LHCN-M2 (cell line): ENCODE measurements at regions not wholly inside any gene's neighbourhood (a gene's known extent, or its start where the extent isn't known, plus 50 kb on each side); places are given as distances from the start of the nearest gene placed in this dataset.

Source experiments
- DNase-seq: peaks from one replicate; pipeline ENCODE4 v3.0.0-alpha.2; 2012; ENCODE audit warnings: low read depth

DNA sequence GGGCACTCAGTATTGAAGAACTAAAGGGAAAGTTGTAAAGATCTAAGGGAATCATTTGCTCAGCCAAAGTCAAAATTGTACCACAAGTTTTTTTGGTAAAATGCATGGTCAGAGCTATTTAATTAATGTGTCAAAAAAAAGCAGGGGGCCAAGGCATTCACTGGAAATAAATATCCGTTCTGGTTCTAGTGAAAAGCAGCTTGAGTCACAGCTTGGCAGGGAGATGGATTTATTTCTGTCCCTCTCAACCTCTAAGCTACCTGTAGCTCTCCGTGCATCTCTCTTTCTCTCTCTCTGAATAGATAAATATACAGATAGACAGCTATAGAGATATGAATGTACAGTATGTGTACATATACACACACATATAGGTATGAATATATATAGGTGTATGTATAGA lies 554.4 kb upstream of the TMEM132C start:
- DNase-seq: no peak

DNA sequence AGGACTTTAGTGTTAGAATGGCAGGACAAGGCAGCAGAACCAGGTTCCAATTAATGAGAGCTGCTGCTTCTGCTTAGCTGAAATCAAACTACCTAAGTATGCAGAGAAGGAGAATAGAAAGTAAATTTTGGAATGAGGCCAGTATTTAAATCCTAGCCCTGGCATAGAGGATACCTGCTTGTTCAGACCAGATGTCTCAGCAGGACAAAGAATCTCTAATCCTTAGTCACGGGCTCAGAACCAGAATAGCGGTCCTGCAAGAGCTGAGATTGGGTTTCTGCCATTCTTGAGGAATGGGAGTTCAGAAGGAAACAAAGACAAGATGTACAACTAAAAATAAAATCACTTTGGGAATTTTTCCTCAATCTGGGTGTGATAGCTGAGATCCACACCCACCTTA lies 550.8 kb upstream of the TMEM132C start:
- no peak for DNase-seq

DNA sequence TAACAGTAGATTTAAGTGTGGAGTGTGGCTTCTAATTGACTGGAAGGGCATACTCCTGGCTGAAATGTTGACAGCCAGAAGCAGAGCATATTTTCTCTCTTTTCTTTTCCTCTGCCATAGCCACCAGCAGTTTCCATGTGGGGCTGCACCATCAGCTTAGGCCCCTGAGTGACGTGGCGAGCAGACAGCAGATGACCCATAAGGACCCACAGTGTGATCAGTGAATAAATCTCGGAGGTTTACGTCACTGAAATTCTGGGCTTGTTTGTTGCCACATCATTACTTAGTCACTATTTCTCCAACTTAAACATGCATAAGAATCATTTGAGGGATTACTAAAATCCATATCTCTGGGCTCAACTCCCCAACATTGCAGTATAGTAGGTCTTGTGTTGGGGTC lies 549.7 kb upstream of the TMEM132C start:
- DNase-seq: no peak

DNA sequence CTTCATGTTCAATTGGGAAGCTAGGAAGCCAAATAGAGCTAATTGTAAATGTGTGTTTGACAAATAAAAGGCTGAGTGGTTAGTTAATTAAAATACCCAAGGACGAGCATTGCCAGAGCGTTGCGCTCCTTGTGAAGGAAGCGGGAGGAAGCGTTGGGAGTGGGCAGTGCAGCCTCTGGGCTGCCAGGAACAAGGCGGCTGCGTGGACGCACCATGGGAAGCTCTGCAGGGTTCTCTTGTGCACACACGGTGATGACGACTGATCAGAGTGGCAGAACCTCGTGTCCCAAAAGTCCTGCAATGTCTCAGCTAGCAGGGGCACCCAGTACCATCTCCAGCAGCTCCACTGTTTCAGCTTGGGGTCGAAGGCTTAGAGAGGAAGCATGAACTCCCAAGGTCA lies 546.6 kb upstream of the TMEM132C start:
- no peak for DNase-seq

DNA sequence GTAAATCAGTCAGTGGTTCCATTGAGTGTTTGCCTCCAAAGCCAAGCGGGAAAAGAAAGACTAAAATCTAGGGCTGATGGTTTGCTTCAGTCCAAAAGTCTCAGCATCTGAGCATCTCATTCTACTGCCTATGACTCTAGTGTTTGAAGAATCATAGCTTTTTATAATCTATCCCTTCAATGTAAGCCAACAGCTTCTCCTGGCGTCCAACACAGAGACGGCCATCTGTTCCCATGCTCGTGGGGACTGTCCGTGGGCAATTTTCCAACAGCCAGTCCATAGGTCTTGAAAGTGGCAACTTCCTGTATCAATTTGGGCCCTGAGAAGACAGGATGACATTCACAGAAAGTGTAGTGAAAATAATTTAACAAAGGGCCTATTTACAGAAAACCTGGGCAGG lies 544.4 kb upstream of the TMEM132C start:
- DNase-seq: no peak

DNA sequence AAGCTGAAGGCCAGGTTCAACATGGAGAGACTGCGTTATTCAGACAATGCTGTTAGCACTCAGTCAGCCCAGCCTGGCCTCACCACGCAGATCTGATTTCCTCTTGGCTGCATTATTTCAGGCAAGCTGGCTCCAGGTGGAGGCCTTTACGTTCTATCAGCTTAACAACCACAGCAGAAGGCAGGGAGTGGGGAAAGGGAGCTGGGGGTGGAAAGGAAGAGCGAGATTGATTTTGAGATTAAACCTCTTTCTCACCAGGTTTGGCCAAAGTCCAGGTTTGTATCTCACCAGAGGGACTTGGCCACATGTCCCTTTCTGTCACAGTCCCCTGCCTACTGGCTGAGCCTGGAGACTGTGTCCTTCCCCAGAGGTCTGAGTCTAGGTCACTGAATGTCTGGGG lies 543.7 kb upstream of the TMEM132C start:
- no peak for DNase-seq

DNA sequence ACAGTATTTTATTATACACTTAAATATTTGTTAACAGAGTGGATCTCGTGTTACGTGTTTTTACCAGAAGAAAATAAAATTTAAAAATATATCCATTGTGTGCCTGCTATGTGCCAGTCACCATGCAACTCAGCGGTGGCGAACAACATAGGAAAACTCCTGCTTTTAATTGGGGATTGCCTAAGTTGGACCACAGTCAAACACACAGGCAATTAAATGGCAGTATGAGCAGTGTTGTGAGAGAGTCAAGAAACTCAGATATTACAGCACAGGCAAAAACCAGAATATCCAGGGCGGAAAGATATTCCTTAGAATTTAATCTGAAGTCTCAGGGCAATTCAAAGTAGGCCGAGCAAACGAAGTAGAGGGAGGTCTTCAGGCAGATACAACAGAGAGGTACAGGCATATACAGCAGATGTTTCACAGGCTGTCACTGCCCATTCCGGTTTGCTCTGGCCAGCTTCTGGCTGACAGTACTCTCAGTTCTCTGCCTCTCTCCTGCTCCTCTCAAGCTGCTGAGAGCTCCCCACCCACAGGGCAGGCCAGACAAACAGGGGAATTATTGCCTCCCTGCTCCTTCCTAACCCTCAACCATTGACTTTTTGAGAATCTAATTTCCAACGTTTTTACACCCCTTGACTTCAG lies 540.2 kb upstream of the TMEM132C start:
- no peak for DNase-seq

DNA sequence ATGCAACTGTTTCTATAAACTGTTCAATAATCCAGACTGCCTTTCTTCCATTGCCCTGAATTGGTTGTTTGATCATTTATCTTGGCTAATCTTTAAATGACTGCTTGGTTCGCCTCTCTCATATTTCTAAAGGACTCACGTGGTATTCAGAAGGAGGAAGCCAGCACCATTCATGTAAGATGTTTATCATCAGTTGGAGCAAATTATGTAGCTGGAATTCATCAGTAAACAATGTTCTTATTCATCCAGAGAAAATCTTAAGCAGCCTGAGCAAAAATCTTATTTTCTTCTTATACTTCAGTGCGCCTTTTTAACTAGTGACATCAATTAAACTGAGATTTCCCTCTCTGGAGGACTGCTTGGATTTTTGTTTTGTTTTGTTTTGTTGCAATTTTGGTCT lies 538.7 kb upstream of the TMEM132C start:
- no peak for DNase-seq

DNA sequence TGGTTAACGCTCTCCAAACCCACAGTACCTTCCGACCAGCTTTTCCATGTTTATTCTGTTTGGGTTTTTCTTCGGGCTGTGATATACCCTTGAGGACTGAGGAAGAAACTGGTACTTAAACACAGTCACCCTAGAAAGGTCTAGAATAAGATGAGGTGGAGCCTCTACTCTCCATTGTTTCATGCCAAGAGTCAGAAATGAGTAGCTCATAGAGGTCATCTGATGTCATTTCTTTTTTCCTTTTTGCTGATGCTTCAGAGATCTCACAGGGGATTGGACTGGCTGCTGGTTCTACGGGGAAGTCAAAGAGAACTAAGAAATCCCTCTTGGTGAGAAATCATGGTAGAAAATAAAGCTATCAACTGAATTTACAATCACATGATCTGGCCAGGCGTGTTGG lies 538.2 kb upstream of the TMEM132C start:
- DNase-seq: no peak

DNA sequence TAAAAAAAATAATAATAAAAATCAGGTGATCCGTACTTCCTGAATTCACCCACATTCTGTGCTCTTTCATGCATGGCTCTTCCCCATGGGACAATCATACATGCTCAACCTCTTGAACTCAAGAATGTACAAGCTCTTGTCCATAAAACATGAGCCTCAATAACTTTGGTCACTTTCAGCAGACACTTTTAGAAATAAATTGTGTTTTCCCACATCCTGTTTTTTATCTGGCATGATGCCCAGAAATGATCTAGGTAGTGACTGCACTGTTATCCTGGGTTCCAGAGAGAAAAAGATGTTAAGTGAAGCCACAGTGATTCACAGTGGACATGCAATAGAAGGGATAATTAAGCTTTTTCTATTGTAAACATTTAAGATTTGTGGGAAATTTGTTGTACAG lies 537.6 kb upstream of the TMEM132C start:
- DNase-seq: peak; percentile 70

DNA sequence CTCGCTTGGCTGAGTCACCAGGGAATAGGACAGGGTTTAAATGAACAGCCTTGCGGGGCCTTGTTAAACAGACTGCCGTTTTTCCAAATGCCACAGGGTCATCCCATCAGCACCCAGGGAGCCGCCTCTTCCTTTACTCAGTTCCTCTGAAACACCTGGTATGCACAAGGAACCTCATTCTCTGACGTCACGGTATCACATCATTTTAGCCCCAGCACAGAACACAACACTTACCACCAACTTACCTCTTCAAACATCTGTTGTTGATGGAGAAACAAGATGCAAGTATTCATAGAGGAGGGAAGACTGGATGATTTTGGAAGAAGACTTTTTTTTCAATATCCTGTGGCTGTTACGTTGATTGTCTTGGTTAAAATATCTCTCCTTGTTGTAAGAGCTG lies 535.3 kb upstream of the TMEM132C start:
- no peak for DNase-seq

DNA sequence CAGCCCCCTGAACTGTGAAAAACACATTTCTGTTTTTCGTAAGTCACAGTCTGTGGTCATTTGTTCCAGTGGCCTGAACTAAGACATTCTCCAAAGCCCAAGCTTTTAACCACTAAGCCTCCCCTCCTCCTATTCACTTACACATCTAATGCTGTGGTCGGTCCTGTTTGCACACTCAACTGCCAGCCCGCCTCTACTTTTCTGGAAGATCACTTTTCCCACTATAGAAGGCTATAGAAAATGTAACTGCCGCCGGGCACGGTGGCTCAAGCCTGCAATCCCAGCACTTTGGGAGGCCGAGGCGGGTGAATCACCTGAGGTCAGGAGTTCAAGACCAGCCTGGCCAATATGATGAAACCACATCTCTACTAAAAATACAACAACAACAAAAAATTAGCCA lies 524.7 kb upstream of the TMEM132C start:
- no peak for DNase-seq

DNA sequence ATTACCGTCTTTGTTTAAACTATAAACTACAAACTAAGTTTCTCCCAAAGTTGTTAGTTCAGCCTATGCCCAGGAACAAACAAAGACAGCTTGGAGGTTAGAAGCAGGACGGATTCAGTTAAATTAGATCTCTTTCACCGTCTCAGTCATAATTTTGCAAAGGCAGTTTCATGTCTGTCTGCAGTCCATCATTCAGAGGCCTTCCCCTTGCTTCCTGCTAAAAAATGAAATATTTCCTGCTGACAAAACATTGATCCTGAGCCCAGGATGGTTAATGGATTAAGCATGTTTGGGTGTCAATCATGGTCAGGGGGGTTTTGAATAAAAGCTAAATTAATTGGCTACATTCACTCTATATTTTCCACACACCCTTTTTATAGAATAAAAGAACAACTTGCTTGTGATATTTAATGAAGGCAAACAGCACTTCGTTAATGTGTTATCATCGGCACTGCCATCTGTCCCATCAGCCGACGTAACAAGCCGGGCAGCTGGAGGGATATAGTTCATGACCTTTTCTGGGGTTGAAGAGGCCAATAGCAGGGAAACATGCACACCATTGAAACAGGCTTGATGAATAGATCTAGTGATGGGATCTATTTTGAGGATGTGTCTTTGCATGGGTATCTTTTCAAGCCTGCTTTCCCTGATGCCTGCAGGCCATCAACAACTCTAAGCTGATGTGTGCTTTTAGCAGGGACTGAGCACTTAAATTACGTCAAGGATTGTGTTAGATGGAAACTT lies 521.3 kb upstream of the TMEM132C start:
- no peak for DNase-seq

DNA sequence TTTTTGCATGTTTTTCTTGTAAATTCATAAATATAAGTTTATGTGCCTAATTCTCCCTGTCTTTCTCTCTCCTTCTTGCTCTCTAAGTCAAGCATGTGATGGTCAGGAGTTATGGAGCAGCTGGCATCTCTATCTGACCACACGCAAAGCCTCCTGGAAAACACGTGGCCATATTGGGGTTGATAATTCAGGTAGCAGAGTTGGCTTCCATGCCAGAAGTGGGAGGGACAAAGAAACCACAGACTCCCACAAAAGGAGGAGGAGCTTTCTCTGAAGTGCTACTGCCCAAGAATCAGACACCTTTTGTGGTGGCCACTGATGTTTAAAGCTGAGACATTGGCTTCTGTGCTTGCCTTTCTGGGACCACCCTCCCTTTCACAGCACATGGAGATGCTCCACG lies 517.6 kb upstream of the TMEM132C start:
- no peak for DNase-seq

DNA sequence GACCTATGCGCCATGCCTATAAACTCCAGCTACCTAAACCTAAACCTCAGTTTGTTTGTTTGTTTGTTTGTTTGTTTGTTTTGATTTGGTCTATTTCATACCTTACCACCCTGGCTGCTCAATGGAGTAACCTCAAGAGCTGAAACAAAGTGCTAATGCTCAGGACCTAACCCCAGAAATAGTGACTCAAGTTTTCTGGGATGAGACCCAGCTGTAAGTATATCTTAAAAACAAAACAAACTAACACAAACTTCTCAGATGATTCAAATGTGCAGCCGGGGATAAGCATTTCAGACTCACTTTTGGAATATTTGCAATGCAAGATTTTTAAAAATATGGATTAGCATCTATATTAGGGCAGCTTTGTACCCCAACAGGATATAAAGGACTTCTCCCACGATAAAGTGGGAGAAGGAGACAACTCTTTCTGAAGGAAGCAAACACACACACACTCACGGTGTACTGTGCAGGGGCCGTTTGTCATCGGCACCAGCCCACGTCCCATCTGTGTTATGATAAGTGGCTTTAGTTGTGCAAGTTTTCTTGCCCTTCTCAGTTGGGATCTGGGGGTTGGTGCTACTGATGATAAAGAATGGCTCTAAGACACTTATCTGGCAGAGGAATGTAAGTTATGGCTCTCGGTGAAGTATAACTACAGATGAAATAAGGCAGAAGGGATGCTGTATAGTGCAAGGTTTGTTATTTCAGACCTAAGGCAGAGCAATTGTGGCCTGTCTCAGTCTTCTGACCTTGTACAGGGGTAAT lies 516.7 kb upstream of the TMEM132C start:
- peak; percentile 14 for DNase-seq

DNA sequence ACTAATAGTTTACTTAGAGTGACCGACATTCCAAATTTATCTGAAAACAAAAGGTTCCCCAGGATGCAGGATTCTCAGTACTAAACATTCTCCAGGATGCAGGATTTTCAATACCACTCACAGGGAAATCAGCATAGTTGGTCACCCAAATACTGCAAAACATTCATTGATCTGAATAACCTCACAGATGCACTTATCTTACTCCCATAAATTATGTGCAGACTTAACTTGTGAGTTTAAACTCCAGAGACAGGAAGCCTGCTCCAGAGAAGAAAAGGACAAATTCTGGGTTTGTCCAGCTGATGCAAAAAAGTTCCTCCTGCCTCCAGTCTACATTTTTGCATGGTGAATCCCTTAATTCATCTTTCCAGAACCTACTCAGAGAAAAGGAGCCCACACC lies 514.2 kb upstream of the TMEM132C start:
- DNase-seq: no peak

DNA sequence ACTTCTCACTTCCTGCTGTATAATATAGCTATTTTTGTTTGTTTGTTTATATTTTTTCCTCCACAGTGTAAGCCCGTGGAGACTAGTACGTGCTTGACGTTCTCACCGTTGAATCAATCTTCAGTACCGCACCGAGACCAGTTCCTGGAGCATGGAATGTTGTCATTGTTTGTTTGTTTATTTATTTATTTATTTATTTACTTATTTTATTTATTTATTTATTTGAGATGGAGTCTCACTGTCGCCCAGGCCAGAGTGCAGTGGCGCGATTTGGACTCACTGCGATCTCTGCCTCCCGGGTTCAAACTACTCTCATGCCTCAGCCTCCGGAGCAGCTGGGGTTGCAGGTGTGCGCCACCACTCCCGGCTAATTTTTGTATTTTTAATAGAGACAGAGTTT lies 506.6 kb upstream of the TMEM132C start:
- no peak for DNase-seq

DNA sequence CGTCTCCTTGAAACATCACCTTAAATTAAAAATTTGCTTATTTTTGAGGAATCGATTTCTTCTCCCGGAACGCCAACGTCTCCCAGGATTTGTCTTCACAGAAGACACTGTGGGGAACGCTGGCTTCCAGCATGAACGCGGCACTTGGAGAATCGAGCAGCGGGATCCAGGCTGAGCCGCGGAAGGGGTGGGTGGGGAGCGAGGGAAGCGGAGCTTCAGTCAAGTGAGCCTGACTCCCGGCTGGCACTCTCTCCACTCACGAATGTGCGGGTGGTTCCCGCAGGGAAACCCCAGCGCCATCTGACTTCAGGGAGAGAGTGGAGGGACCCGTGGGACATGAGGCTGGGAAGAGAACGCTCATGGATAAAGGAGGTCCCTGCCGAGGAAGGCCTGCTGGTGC lies 506.0 kb upstream of the TMEM132C start:
- DNase-seq: no peak

DNA sequence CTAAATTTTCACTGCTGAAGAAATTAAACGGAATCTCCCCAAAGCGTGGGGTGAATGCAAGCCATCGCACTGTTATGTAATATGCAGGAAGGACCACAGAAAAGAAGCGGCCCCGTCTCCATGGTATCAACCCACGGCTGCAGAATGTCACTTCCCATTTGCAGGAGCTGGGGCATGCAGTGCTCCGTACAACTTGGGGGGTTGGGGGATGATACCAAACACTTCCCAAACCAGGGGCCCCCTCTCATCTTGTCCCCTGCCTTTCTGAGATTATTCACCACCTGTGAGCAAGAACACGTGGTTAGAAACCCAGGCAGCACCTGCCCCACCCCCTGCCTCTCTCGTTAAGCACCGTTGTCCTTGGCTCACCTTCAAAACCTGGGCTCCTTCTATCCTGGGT lies 505.1 kb upstream of the TMEM132C start:
- DNase-seq: no peak

DNA sequence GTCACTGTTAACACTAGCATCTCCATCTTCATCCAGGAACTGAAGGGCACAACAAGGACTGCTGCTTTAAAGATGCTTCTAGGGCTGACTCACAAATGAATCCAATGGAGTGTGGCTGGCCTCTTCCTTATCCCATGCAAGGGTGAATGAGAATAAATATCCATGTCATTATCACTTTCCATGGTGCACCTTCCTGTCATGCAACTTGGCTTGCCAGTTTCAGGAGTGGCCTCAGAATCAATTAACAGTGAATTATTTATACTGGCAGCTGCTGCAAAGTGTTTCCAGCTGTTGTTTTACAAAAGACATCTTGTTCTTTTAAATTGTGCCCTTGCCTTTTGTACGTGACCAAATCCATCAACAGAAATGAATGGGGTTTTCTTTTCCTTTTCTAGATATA lies 499.3 kb upstream of the TMEM132C start:
- peak; percentile 76 for DNase-seq

DNA sequence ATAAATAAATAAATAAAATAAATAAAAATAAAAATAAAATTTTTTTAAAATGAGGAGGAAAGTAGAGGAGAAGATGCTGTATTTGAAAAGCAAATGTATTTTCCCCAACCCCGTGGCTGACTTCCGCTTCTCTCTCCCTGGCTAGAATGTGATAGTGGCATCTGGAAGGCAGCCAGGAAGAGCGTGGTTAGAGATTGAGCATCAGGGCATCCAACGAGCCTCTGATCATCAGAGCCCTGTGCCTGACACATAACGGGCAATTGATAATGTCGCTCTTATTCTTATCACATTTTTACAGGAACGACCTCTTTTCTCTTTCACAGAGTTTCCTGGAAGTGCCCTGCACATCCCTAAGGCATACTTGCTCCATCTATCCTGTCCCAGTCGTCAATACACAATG lies 496.9 kb upstream of the TMEM132C start:
- no peak for DNase-seq

DNA sequence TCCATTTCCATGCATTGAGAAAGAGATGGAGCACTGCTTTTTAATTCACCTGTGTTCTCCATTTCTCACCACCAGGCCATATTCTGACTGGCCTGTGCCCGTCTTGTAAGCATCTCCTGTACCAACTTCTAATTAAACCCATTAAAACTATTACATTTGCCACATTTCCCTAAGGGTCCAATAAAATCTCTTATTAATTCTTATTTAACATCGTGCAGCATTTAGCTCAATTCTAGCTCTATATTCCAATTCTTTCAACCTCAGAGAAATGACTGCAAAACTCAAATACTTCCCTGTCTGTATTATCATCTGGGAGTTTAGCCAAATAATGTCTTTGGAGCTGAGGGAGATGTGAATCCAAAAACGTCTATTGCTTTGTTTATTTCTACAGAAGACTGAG lies 495.4 kb upstream of the TMEM132C start:
- DNase-seq: no peak

DNA sequence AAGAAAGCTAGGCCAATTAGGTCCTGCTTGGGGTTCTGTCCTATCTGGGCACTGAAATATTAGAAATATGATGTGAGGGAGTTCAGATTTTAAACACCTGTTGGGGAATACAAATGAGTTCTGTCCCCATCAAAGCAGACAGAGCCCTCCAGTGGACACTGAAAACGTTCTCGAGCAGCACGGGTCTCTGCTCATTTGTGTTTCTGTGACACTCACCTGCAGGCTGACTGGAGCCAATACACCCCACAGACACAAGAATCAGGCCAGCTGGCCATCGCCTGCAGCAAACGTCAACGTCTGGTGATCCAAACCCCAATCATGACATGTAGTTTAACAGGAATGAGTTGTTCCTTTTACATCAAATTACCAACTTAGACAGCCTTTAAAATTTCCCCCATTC lies 493.4 kb upstream of the TMEM132C start:
- peak; percentile 26 for DNase-seq
